Lung (tissue), 11 donors: ENCODE measurements at regions not wholly inside any gene's neighbourhood (a gene's known extent, or its start where the extent isn't known, plus 50 kb on each side); places are given as distances from the start of the nearest gene placed in this dataset.

Source experiments
- ATAC-seq: fragments of 200-7000 bp; cut with Tn5 transposase; one replicate; pipeline ENCODE4 v1.9.1; 2020; ENCODE audit warnings: moderate number of reproducible peaks; ENCODE audit not compliant: insufficient read depth, low FRiP score
- DNase-seq, 3 donors: peaks; one replicate each; pipeline ENCODE4 v3.0.0-alpha.2; 2013 to 2017
- H3K27ac ChIP-seq, 2 donors: one replicate each; pipeline ENCODE4 v1.5.1; 2013; ENCODE audit warnings: mild to moderate bottlenecking in 2 of 2, moderate library complexity in 2 of 2, control low read depth in 1 of 2, inconsistent platforms in 1 of 2, low read depth in 1 of 2, low read length in 1 of 2
- H3K27me3 ChIP-seq, 3 donors: one replicate each; pipeline ENCODE4 v1.5.1; 2013; ENCODE audit warnings: low read length in 2 of 3; ENCODE audit not compliant: control insufficient read depth in 3 of 3, insufficient read depth in 3 of 3
- H3K36me3 ChIP-seq, 4 donors: one replicate each; pipeline ENCODE4 v1.5.1; 2013; ENCODE audit warnings: low read length in 4 of 4, mild to moderate bottlenecking in 1 of 4, moderate library complexity in 1 of 4; ENCODE audit not compliant: control insufficient read depth in 4 of 4, insufficient read depth in 4 of 4
- H3K4me1 ChIP-seq, 5 donors: one replicate each; pipeline ENCODE4 v1.5.1; 2013; ENCODE audit warnings: low read length in 5 of 5, mild to moderate bottlenecking in 2 of 5, moderate library complexity in 1 of 5; ENCODE audit not compliant: control insufficient read depth in 5 of 5, insufficient read depth in 5 of 5
- H3K4me3 ChIP-seq: one replicate; pipeline ENCODE4 v1.5.1; 2013; ENCODE audit warnings: mild to moderate bottlenecking, control low read depth, moderate library complexity
- H3K9ac ChIP-seq, 2 donors: one replicate each; pipeline ENCODE4 v1.5.1; 2013; ENCODE audit warnings: low read length in 2 of 2, control low read depth in 1 of 2; ENCODE audit not compliant: insufficient read depth in 1 of 2
- H3K9me3 ChIP-seq, 4 donors: one replicate each; pipeline ENCODE4 v1.5.1; 2013; ENCODE audit warnings: low read length in 3 of 4, mild to moderate bottlenecking in 1 of 4, moderate library complexity in 1 of 4; ENCODE audit not compliant: control insufficient read depth in 4 of 4, insufficient read depth in 3 of 4
- WGBS, 2 donors: extraction: QIAGEN DNeasy Blood & Tissue Kit; methylation state at CpG; one replicate each; pipeline ENCODE4 v1.1.7; 2013; 5-methylcytosine and 5-hydroxymethylcytosine counted together
- TF ChIP-seq, protein P1 (sequence below): IDR thresholded peaks from 2 replicates; pipeline ENCODE4 v1.5.1; 2012; ENCODE audit warnings: mild to moderate bottlenecking; ENCODE audit errors: control extremely low read depth, extremely low read depth
- donor health status: control.
- donor health status: control.
- donor health status: Bipolar disorder and iron deficiency.
- donor health status: healthy.
- donor health status: DM: yes; HTN: yes; CAD: no.

DNA sequence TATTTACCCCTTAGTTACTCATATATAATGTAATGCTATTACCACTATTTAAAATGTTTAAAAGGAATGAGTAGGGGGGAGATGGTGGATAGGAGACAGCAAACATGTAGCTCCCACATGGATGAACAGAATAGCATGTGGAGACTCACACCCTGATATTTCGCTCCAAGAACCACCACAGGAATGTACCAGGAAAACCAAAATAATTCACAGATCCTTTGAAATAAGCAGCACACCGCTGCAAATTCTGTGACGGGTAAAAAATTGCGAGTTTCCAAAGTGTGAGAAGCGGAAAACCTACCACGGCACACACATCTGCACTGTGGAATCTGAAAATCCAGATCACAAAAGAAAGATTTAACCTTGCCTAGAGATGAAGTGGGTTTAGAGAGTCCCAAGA lies 428.2 kb downstream of the TLL1 start:
- no peaks in the 10 kb centered on the region for H3K27me3 ChIP-seq
- H3K9me3 ChIP-seq, result no peaks in the 10 kb centered on the region
- TF ChIP-seq, protein P1, sequence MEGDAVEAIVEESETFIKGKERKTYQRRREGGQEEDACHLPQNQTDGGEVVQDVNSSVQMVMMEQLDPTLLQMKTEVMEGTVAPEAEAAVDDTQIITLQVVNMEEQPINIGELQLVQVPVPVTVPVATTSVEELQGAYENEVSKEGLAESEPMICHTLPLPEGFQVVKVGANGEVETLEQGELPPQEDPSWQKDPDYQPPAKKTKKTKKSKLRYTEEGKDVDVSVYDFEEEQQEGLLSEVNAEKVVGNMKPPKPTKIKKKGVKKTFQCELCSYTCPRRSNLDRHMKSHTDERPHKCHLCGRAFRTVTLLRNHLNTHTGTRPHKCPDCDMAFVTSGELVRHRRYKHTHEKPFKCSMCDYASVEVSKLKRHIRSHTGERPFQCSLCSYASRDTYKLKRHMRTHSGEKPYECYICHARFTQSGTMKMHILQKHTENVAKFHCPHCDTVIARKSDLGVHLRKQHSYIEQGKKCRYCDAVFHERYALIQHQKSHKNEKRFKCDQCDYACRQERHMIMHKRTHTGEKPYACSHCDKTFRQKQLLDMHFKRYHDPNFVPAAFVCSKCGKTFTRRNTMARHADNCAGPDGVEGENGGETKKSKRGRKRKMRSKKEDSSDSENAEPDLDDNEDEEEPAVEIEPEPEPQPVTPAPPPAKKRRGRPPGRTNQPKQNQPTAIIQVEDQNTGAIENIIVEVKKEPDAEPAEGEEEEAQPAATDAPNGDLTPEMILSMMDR, result no peak
- H3K36me3 ChIP-seq, result no peaks in the 10 kb centered on the region
- no peak overlapping the region for H3K4me3 ChIP-seq
- no peak overlapping the region for H3K9ac ChIP-seq
- ATAC-seq (no peak), DNase-seq (no peak)
- no peaks in the 10 kb centered on the region for H3K4me1 ChIP-seq
- no peak overlapping the region for H3K27ac ChIP-seq
- 90 to 92% methylated on average over 6 of the region's 6 CpGs for WGBS, 2 donors

DNA sequence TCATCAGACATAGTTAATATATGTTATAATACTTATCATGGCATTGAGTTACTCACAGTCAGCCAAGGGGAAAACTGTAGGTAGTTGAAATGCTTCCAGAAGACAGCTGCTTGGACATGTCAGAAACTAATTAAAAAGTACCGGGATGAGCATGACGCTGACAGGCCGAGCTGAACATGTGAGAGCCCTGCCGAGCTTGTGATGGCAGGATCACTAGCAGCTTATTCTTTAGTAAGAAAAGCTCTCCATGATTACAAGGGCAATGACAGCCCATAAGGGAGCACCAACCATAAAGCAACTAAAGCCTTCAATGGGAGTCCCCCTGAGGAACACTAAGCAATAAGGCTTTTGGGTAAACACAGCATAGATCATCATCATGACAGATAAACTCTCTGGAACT lies 435.6 kb downstream of the TLL1 start:
- Histone ChIP-seq H3K9ac (no peak overlapping the region), H3K27ac (no peak overlapping the region), H3K9me3 (no peaks in the 10 kb centered on the region), H3K4me3 (no peak overlapping the region), H3K4me1 (no peaks in the 10 kb centered on the region), H3K27me3 (no peaks in the 10 kb centered on the region), H3K36me3 (no peaks in the 10 kb centered on the region)
- no peak for ATAC-seq
- WGBS, 2 donors, result 72 to 92% methylated on average over 4 of the region's 4 CpGs
- DNase-seq, result no peak
- TF ChIP-seq, protein P1, result no peak

DNA sequence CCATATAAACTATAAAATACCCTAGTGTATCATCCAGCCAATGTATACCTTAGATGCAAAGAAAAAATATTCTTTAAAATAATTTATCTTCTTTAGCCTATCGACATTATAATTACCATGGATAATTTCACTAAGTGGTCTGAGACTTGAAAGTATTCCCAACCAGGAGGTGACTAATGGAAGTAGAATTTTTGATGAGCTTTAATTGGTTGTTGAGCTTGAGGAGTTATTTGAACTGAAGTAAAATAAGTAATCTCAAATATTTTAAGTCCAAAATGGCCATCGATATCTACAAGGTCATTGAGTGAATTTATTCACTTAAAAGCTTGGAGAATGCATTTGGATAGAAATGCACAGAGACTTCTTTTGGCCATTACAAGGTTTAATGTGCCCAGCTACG lies 436.2 kb downstream of the TLL1 start:
- DNase-seq (no peak), ATAC-seq (no peak)
- Histone ChIP-seq H3K36me3 (no peaks in the 10 kb centered on the region), H3K4me1 (no peaks in the 10 kb centered on the region), H3K9me3 (no peaks in the 10 kb centered on the region), H3K27ac (no peak overlapping the region), H3K4me3 (no peak overlapping the region), H3K27me3 (no peaks in the 10 kb centered on the region), H3K9ac (no peak overlapping the region)
- TF ChIP-seq, protein P1, result no peak
- WGBS, 2 donors, result 84 to 92% methylated on average over 3 of the region's 3 CpGs

DNA sequence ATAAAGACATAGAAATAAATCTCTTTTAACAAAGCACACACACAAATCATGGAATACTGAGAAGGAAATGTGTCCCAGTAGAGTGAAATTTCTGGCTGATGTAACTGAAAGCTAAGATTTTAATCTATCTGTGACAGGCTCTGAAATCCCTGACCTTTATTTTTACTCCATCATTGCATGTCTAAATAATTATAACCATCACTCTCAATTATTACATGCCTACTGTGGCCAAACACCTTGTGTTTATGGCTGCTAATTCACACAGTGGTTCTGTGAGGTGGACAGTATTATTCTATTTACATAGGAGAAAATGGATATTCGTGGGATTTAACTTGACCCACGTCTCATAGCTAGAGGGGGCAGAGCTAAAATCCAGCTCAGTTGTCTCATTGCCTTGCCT lies 438.1 kb downstream of the TLL1 start:
- TF ChIP-seq, protein P1, result no peak
- Histone ChIP-seq H3K4me1 (no peaks in the 10 kb centered on the region), H3K9me3 (no peaks in the 10 kb centered on the region), H3K9ac (no peak overlapping the region), H3K27ac (no peak overlapping the region), H3K4me3 (no peak overlapping the region), H3K36me3 (no peaks in the 10 kb centered on the region), H3K27me3 (no peaks in the 10 kb centered on the region)
- no peak for DNase-seq
- 62 to 70% methylated on average over 2 of the region's 2 CpGs for WGBS, 2 donors
- ATAC-seq, result no peak
